Fibroblast of skin of right quadriceps (primary cell): ENCODE measurements at regions not wholly inside any gene's neighbourhood (a gene's known extent, or its start where the extent isn't known, plus 50 kb on each side); places are given as distances from the start of the nearest gene placed in this dataset.
"Not testable (repeated sequence)": the region's sequence is repeated elsewhere in the genome, so short reads cannot be mapped to it uniquely, and the experiment has no call there.

ENCODE experiments used
- DNase-seq: peaks from one replicate; pipeline ENCODE4 v3.0.0-alpha.2; 2013

DNA sequence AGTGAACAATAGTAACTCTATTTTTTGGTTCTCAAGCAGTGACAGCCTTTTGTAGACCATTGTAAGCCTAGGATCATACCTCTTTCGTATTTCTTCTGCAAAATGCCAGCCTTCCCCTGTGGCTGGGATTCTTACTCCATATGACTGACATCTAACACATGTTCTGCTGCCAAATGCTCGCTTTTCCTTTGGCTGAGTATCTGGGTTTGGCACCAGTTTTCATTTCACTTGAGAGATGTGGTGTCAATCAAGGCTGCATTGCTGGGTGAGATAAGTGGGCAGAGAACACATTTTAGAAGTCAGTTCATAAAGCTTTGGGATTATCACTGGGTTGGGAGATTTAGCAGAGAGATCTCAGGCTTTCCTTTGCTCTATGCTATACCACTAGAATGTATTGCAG lies 514.7 kb upstream of the SGO1 start:
- DNase-seq = no peak

DNA sequence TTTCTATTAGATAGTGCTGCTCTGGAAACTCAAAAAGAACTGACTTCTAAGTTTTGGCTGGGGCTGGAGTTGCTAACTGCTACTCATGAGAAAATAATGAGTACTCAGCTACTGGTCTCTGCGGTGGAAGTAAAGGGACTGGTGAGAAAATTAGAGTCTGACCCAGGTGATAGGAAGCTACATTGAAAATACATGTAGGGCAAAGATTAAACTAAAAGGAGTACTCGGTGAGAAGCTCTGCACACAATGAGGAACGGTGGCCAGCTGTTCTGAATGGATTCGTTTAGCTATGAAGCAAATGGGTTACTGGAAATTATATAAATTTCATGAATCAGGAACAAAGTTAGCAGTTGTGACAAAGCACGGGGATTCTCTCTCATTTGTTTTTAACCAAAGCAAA lies 512.9 kb upstream of the SGO1 start:
- DNase-seq = no peak

DNA sequence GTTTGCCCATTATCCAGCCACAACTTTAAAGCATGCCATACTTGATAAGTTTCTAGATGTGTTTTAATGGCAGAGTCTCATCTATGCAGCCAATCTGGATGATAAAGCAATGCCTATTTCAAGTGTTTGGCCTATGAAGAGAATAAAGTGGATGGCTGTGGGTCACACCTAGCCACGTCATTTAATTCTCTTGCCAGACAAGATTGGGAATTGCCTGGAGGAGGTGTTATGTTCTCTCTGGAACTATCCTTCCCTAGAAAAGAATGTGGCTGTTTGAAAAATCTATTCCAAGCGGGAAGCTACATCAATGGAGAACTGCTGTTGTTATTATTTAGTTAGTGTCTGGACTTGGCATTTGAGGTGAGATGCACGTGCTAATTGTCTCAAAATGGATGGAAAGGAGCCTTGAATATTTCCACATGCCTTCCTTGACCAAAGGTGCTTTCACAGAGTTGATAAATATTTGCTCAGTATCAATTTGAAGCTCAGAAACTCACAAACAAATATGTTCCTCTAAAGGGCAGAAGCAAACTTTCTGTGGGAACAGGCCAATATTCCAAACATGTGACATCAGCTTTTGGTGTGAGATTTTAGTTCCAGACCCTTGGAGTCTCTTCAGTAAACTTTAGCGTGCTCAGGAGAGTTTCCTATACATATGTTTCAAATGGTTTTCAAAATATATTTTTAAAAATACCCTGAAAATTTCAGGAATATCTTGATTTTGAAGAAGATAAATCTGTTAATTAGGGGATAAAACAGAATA lies 510.6 kb upstream of the SGO1 start:
- no peak for DNase-seq

DNA sequence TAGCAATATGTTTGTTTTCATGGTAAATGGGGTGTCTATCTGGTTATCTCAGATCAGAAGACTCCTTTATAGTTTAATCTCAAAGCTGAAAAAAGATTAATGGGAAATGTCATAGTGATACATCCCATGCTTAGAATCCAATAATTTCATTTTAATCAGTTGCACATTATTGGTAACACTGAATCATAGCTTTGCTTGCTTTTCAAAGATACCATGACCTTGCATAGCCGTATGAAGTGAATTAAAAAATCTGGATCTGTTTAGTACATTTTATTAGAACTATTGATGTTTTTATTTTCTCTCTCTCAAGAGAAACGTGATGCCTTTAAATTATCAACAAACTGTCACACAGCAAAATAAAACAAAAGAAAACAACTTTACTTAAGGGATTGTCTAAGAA lies 506.7 kb upstream of the SGO1 start:
- no peak for DNase-seq

DNA sequence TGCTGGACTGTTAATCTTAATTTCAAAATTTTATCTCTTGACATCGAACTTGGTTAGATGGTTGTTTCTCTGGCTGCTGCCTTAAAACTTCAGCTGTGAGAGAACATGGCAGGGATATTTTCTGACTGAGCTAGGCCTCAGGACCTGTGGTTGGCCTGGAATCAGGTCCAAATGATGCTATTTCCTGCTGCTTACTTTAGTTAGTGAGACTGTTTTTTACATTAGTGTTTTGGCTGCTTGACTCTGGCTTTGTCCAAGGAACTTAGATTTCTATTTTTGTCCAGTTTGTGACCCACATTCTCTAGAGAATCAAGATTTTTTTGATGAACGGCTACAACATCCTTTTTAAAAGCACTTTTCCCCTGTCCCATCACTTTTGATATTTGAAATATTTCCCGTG lies 497.9 kb upstream of the SGO1 start:
- DNase-seq = peak; percentile 62

DNA sequence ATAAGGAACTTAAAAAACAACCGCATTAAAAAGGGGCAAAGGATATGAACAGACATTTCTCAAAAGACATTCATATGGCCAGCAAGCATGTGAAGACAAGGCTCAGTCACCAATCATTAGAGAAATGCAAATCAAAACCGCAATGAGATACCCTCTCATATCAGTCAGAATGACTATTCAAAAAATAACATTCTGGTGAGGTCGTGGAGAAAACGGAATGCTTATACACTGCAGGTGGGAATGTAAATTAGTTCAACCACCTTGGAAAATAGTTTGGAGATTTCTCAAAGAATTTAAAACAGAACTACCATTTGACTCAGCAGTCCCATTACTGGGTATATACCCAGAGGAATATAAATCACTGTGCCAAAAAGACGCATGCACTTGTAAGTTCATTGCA lies 496.6 kb upstream of the SGO1 start:
- peak; percentile 61 for DNase-seq

DNA sequence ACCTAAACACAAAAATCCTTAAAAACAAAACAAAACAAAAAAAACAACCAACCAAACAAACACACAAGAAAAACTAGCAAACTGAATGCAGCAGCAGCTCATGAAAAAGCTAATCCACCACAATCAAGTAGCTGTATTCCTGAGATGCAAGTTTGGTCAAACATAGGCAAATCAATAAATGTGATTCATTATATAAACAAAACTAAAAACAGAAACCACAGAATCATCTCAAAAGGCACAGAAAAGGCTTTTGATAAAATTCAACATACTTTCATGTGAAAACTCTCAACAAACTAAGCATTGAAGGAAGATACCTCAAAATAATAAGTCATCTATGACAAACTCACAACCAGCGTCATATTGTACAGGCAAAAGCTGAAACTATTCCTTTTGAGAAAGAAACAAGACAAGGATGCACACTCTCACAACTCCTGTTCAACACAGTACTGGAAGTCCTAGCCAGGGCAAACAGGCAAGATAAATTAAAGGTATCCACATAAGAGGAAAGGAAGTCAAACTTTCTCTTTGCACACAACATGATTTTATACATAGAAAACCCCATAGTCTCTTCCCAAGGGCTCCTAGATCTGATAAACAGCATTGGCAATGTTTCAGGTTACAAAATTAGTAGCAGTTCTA lies 495.1 kb upstream of the SGO1 start:
- no peak for DNase-seq

DNA sequence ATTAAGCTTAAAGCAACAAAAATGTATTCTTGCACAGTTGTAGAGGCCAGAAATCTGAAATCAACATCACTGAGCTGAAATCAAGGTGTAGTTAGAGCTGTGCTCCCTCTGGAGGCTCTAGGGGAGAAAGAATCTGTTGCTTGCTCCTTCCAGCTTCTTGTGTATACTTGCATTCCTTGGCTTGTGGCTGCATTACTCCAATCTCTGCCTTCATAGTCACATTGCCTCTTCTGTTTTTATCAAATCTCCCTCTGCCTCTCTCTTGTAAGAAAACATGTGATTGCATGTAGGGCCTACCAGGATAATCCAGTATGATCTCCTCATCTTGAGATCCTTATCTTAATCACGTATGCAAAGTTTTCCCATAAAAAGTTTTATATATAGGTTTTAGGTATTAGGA lies 487.9 kb upstream of the SGO1 start:
- no peak for DNase-seq

DNA sequence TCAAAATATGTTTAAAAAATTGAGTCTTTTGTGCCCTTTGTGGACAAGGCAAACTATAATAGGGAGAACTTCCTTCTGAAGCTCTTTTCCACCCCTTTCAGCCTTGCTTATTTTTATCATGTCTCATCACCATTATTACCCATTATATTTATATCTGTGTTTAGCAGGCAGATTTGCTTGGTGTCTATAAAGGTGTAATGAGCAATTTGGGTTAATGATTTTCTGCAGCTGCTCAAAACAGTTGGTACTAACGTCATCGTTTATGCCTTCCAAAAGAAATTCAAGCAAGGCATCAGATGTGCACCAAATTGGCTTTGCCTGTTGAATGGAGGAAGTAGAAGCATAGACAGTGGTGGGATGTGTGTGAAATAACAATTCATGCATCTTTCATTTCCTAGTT lies 483.7 kb upstream of the SGO1 start:
- DNase-seq = no peak

DNA sequence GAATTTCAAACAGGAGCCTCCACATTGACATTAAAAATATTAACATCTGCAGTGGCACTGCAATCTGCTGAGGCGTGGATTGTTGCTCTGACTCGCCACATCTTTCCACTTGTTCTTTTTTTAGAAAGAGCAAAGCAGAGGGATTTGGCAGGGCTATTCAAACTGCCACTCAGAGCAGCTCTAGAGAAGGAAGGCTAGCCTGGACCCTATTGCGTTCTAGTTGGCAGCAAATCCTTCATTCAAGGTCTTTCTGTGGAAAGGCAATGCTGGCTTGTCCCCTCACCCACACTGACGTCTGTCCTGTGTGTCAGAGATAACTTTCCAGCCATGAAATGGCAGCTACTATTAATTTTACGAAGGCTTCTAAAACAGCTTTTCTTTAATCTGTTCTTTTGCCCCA lies 483.2 kb upstream of the SGO1 start:
- DNase-seq = no peak

DNA sequence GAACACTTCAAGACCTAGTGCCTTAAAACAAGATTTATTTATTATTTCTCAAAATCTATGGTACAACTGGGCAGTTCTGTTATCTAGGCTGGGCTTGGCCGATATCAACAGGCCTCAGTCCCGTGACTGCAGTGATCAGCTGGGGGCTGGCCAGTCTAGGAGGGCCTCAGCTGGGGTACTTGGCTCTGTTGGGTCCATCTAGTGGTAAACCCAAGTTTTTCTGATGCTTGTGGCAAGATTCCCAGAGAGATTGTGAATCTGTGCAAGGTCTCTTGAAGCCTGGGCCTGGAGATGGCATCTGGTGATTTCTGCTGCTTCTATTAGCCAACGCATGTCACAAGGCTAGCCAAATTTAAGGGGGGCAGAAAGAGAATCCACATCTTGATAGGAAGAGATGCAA lies 482.4 kb upstream of the SGO1 start:
- DNase-seq = peak; percentile 34

DNA sequence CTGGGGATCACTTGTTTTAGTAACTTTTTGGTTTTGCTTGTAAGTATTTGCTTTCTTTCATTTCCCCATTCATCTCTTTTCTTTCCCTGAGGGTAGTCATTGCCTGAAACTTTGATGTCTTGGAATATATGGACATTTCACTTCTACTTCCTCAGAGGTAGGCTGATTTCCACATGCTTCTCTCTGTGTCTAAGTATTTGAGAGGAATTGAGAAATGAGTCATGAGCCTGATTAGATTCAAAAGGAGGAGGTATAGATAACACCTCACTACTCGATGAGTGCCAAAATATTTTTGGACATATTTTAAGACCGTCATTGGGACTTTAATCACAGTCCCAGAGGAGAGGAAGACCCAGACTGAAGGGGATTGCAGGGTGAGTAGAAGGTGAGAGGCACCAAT lies 480.1 kb upstream of the SGO1 start:
- DNase-seq = no peak

DNA sequence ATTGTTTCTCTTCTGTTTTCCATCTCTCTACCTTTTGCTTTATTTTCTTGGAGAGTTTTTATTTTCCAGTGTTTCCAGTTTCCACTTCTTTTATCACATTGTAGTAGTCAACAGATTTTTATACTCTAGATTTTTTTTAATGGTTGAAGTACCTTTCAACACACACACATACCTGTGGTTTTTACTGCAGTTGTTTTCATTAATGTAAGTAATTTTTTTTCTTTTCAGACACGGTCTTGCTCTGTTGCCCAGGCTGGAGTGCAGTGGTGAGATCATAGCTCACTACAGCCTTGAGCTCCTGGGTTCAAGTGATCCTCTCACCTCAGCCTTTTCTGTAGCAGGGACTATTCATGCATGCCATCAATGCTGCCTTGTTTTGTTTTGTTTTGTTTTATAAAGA lies 472.5 kb upstream of the SGO1 start:
- no peak for DNase-seq

DNA sequence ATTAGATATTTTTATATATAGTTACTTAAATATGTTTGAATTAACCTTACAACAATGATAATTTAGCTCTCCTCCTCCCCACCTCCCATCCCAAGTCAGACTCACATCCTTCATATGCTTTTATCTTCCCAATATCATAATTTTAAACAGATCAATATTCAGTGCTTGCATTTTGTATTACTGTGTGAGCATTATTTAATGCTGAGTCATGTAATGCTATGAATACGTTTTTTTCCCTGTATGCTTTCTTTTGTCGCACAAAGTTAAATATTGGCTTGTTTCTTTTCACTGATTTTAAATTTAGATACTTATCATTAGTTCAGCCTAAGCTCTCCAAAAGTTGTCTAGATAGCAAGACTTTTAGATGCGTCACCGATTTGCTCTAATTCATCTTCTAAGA lies 471.6 kb upstream of the SGO1 start:
- DNase-seq = no peak

DNA sequence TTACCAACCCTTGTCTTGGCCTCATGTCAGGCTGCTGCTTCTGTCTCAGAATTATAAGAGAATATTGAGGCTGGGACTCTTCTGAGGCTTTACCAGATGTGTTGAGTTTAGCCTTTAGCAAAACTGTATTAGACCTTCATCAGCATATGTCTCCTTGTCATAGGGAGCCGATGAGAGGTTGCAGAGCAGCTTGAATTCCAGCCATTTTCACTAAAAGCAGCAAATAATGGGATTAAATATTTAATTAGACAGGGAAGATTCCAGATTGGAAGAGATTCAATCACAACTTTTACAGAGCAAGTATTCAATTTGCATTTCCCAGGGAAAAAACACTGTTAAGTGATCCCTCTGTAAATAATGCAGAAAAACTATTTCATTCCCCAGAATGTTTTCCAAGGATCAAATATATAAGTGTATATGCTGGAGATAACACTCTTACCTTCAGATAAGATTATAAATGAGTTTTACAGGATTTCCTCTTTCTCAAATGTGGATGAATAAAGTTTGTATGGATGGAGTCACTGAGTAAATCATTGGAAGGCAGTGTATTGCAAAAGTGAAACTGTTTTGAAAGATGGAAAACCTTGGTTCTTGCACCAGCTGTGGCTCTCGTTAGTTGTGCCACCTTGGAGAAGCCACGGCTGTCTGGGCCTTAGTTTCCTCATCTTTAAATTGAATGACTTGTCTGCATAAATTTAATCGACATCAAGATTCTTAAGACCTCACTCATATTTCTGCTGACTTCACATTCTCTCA lies 466.4 kb upstream of the SGO1 start:
- DNase-seq = no peak

DNA sequence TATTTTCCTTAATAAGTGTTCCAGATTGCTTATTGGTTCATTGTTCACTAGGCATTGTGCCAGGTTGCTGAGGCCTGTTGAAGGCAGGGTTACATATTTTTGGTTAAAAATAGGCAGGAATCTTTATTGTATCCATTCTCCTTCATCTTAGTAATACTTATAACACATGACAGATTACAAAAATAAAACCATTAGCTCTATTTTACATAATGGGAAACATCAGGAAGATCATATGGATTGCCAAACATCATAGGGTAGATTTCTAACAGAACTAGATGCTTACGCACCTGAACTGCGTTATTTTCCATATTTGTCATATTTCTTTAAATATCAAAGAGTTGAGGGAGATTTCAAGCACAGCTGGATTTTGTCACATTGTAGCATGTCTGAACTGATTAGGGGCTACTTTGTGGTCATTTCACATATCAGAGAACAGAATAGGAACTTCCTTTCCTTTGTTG lies 462.9 kb upstream of the SGO1 start:
- peak; percentile 90 for DNase-seq

DNA sequence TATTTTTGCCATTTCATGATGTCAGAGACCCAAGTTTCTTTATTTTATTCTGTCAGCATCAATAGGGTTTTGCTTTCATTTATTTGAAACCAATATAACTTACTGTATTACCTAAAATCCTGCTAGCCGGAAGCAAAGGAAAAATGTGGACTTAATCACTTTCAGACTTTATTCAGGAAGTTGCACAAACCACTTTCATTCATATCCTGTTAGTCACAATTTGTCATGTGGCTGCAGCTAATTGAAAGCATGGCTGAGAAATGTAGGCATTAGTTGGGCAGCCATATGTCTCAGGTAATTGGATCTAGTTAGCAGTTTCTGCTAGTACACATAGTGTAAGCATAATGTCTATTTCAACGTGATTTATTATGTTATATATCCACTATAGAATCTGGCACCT lies 462.3 kb upstream of the SGO1 start:
- DNase-seq = peak; percentile 96

DNA sequence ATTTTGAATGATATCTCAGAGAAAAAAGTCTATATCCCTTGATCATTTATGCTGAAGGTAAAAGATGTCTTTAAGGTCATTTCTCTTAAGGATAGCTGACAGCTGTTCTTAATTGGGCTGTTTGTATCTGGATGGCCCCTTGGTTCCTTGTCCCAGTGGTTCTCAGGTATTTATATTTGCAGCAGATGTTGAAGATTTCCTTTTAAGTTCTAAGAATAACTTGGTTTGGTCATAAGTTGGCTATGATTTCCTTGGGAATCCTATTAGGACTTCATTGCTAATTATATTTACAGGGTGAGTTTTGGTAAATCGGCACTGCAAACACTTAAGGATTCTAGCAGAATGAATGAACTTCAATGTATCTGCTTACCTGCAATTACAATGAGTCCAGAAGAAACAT lies 460.4 kb upstream of the SGO1 start:
- DNase-seq = no peak

DNA sequence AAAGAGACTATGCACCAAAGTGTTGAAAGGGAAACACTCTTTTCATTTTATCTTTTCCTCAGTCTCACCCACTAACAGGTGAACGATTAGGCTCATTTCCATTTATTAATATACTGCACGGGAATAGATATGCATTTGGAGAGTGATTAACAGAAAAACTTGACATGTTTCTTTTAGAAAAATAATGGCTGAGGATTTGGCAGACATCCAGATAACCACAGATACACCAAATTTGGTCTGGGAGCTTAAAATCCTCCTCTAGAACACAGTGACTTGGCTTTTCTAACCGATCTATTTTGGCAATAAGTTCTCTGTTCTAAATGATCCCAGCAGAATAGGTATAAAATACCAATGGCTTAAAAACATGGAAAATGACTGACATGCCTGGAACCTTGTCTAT lies 459.3 kb upstream of the SGO1 start:
- DNase-seq = no peak

DNA sequence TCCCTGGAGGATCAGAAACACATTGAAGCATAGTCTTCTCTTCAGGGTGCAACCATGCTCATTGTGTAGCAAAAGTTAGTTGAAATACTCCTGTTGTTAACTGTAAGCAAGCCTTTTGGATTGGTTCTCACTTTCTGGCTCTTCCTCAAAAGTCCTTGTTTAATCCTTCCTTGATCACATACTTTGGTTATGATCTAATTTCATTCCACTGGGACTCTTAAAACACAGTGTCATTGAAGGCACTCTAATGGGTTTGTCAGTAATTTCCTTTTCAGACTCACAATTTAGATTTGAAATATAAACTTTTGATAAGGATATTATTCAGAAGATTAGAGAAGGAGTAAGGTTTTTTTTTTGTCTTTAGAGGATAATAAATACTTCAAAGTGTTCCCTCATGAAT lies 451.7 kb upstream of the SGO1 start:
- DNase-seq = peak; percentile 64

DNA sequence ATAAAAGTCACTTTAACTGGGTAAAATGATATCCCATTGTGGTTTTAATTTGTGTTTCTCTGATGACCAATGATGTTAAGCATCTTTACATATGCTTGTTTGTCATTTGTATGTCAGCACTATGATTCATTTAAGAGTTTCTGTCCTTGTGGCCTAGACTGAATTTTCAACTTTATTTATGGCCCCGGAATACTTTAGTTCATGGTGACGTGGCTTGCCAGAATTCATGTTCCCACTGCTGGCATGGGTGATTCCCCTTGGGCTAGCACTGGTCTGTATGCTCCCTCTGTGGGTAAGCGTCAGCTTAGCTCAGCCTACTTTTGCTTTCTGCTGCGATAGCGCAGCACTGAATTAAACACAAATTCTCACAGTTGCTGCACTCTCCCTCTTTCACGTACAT lies 436.3 kb upstream of the SGO1 start:
- peak; percentile 96 for DNase-seq

DNA sequence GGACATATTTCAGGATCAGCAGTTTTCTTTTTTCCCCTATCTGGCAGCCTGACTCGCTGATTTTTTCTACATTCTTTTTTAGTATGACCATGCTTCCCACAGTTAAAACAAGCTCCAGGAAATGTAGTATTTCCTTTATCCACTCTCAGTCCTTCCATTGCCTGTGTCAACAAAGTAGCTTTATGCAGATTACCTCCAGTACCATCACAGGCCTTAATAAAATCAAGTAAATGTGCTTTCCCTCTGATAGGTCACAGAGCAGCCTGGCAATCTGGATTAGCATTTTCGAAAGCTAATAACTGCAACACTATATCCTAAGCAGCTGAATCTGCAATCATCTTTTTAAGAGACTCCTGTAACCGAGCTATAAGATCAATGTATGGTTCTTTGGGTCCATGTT lies 432.6 kb upstream of the SGO1 start:
- DNase-seq = not testable (repeated sequence)

DNA sequence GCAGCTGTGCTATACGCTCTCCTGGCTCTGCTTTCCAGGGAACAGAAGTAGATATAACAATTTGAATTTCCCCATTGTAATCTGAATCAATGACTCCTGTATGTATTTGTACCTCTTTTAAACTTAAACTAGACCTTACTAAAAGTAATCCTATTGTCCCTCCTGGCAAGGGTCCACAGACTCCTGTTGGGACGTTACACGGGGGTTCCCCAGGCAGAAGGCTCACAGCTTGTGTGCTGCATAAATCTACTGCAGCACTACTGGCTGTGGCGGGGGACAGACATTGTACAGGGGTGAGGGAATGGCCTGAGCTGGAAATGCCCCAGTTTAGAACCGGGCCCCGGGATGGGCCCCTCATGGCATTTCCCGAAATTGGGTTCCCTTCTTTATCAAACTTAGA lies 432.2 kb upstream of the SGO1 start:
- not testable (repeated sequence) for DNase-seq

DNA sequence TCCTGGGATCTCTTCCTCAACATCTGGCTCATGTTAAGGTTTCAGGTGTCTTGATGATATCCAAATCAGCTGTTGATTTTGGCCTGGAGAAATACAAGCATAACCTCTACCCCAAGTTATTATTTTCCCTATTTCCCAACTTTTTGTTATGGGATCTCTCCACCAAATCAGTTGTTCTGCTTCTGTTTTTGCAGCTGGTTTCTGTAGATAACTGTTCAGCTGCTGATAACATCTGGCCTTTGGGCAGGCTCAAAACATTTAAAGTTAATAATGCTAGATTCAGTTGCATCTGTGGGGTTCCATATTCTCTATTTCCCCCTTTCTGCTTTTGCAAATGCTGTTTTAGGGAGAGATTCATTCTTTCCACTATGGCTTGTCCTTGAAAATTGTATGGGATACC lies 430.0 kb upstream of the SGO1 start:
- DNase-seq = not testable (repeated sequence)
